Memory B cell (primary cell): ENCODE measurements at regions not wholly inside any gene's neighbourhood (a gene's known extent, or its start where the extent isn't known, plus 50 kb on each side); places are given as distances from the start of the nearest gene placed in this dataset.

ENCODE experiments used
- ATAC-seq: fragments of 150-1000 bp; cut with Tn5 transposase; 2 replicates; pipeline ENCODE4 v1.10.0; 2021; ENCODE audit warnings: low read depth, mild to moderate bottlenecking, moderate library complexity
- DNase-seq, 2 donors: peaks; one replicate each; pipeline ENCODE4 v3.0.0; 2022; ENCODE audit warnings: low spot score in 2 of 2
- H3K27ac Mint-ChIP-seq: one replicate; pipeline ENCODE4 v1.8.0; 2022; ENCODE audit warnings: mild to moderate bottlenecking, moderate library complexity, mixed read lengths
- H3K27me3 Mint-ChIP-seq: one replicate; pipeline ENCODE4 v1.8.0; 2022; ENCODE audit warnings: mixed read lengths
- H3K36me3 Mint-ChIP-seq: one replicate; pipeline ENCODE4 v1.8.0; 2022; ENCODE audit warnings: mild to moderate bottlenecking, mixed read lengths
- H3K4me1 Mint-ChIP-seq: one replicate; pipeline ENCODE4 v1.8.0; 2022; ENCODE audit warnings: mixed read lengths
- H3K4me3 Mint-ChIP-seq: one replicate; pipeline ENCODE4 v1.8.0; 2022; ENCODE audit warnings: mild to moderate bottlenecking, moderate library complexity, mixed read lengths
- H3K9me3 Mint-ChIP-seq: one replicate; pipeline ENCODE4 v1.8.0; 2022; ENCODE audit warnings: mixed read lengths

DNA sequence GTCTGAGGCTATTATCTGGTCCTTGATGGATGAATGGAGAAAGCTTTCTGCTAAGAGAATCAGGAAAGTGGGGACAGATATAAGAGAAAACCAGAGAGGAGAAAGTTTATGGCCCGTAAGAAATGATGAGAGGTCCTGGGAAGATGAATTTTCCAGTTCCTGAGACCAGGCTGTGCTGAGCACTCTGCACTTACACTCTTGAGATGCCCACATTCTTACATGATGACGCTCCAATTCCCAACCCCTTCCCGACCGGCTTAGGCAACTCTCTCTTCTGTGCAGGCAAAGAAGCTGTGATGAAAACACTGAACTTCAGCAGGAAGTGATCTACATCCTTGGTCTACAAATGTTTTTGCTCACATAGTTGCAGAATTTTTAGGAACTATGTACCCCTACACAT is 417.0 kb downstream of the ARHGEF28 start:
- Mint-ChIP-seq H3K27me3 (no peaks in the 10 kb centered on the region), H3K36me3 (no peaks in the 10 kb centered on the region), H3K4me3 (no peak overlapping the region), H3K27ac (no peak overlapping the region), H3K9me3 (no peaks in the 10 kb centered on the region), H3K4me1 (no peaks in the 10 kb centered on the region)
- no peak for DNase-seq
- ATAC-seq, result no peak

DNA sequence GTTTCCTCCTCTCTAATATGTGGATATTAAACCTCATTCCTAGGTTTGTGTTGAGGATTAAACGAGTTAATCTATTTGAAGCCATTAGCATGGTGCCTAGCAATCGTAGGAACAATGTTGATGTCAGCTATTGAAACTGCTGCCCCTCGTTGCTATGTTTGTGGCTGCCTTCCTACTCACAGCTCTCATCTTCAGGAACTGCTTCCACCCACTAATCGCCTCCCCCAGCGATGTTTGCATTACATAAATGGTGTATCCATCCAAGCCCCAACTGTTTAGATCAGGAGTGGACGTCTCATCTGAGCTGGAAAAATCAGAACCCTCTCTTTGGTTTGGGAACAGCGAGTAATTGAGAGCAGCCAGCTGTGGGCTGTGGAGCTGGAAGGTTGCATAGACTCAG is 416.6 kb downstream of the ARHGEF28 start:
- Mint-ChIP-seq H3K36me3 (no peaks in the 10 kb centered on the region), H3K4me3 (no peak overlapping the region)

DNA sequence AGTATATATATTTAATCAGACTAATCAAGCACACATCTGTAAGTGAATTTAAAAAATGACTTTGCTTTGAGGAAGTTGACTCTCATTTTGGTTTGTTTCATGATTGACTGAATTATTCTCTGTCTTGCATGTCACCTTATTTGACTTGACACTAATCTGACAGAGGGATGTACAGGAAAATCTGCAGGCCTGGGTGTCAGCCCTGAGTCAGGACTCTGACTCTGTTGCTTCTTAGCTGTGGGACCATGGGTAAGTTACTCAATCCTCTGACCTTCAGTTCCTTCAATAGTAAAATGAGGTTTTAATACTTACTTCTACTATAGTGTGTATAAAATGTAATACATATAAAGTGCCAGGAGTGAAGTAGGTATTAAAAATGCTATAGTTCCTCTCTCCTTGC is 415.9 kb downstream of the ARHGEF28 start:
- DNase-seq (no peak), ATAC-seq (no peak)
- Mint-ChIP-seq H3K27ac (no peak overlapping the region), H3K4me3 (no peak overlapping the region), H3K36me3 (no peaks in the 10 kb centered on the region), H3K4me1 (no peaks in the 10 kb centered on the region), H3K9me3 (no peaks in the 10 kb centered on the region), H3K27me3 (no peaks in the 10 kb centered on the region)

More for the DNA sequence above, 416.6 kb downstream of the ARHGEF28 start:
- DNase-seq, result no peak
- no peak for ATAC-seq
- no peaks in the 10 kb centered on the region for H3K4me1 Mint-ChIP-seq
- no peaks in the 10 kb centered on the region for H3K27me3 Mint-ChIP-seq
- H3K27ac Mint-ChIP-seq, result no peak overlapping the region
- H3K9me3 Mint-ChIP-seq, result no peaks in the 10 kb centered on the region

DNA sequence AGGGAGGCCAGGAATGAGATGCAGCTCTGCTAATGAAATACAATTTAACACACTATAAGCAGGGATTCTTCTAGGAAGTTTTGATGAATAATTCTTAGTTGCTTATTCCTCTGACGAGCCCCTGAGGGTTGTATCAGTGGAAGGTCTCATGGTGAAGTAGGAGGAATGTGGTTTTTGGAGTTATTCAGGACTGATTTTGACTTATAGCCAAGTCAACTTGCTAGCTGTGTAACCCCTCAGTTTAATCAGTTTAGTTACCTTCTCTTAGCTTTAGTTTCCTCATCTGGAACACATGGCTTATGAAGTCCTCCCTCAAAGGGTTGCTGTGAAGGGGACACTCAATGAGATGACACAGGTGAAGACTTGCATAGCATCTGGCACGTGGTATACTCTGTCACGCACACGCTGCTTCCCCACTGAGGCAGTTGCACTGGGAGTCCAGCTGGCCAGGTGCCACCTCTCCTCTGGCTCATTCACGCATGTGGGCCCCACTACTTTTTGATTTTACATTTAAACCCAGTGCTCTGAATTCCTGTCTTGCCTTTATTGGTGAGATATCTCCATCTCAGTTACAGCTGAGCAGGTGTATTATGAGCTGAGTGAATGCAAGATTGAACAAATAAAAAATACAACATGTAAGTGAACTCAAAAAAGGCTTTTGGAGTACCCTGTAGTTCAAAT is 415.0 kb downstream of the ARHGEF28 start:
- Mint-ChIP-seq H3K4me3 (no peak overlapping the region), H3K27me3 (no peaks in the 10 kb centered on the region), H3K9me3 (no peaks in the 10 kb centered on the region), H3K36me3 (no peaks in the 10 kb centered on the region), H3K27ac (no peak overlapping the region), H3K4me1 (no peaks in the 10 kb centered on the region)
- no peak for ATAC-seq
- DNase-seq, result no peak

DNA sequence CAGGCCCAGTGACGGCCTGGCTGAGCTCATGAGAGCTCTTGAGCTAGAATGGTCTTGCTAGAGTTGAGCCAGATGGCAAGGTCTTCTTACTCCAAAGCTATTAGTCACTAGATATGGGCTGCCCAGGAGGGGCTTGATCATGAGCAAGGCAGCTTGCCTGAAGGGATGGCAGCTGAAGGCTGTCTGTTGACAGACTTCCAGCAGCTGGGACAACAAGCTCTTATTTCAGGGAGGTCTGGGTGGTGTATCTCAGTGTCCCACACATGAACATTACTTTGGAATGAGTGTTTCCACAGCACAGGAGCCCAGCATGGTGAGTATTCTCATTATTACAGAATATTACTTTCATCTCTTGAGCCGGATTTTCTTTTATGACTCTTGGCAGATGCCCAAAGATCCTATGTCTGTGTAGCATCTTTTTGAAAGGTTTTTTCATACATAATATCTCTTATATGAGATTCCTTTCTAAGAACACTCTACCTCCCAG is 414.1 kb downstream of the ARHGEF28 start:
- H3K36me3 Mint-ChIP-seq, result no peaks in the 10 kb centered on the region
- no peak overlapping the region for H3K27ac Mint-ChIP-seq
- no peak overlapping the region for H3K4me3 Mint-ChIP-seq
- no peaks in the 10 kb centered on the region for H3K27me3 Mint-ChIP-seq
- DNase-seq (no peak), ATAC-seq (no peak)
- no peaks in the 10 kb centered on the region for H3K9me3 Mint-ChIP-seq
- H3K4me1 Mint-ChIP-seq, result no peaks in the 10 kb centered on the region

DNA sequence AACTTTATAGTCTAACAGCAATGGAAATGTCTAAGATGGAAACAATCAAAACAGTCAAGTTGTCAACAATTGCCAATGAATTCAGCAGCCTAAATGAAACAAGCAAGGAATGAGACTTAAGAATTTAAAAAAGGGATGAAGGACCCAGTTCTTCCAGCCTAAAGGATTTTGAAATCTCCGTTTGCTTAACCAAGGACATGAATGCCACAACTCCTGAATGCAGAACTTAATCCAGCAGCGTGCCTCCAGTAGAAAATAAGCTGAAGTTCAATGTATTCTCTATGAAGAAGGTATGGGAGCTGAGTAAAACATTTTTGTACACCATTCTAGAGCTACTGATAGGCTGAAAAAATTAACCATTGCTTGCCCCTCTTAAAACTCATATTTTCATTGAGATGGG is 411.3 kb downstream of the ARHGEF28 start:
- H3K4me3 Mint-ChIP-seq, result no peak overlapping the region
- H3K27ac Mint-ChIP-seq, result no peak overlapping the region
- H3K36me3 Mint-ChIP-seq, result no peaks in the 10 kb centered on the region
- no peak for DNase-seq
- no peaks in the 10 kb centered on the region for H3K9me3 Mint-ChIP-seq
- ATAC-seq, result no peak
- no peaks in the 10 kb centered on the region for H3K4me1 Mint-ChIP-seq
- H3K27me3 Mint-ChIP-seq, result peaks cover 2% of the 10 kb centered on the region

DNA sequence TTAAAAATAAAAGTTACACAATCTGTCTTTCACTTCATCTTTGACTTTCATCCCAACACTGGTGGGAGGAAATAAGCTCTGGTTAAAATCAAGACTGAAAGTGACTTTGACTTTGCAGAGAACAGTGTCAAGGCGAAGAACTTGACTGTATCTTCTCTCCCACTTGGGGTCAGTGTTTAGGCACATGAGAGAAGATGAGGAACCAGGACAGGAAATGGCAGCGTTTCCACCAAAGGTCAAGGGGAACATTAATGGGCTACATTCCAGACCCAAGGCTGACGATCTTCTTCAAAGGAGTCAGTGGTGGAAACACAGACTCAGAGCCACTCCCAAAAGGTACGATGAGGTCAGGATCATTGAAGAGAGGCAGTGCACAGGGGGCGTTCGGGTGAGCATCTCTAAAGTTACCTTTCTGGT is 409.5 kb downstream of the ARHGEF28 start:
- no peaks in the 10 kb centered on the region for H3K4me1 Mint-ChIP-seq
- peaks cover 2% of the 10 kb centered on the region for H3K27me3 Mint-ChIP-seq
- H3K27ac Mint-ChIP-seq, result no peak overlapping the region
- no peak for DNase-seq
- no peaks in the 10 kb centered on the region for H3K9me3 Mint-ChIP-seq
- H3K36me3 Mint-ChIP-seq, result no peaks in the 10 kb centered on the region
- no peak for ATAC-seq
- no peak overlapping the region for H3K4me3 Mint-ChIP-seq

DNA sequence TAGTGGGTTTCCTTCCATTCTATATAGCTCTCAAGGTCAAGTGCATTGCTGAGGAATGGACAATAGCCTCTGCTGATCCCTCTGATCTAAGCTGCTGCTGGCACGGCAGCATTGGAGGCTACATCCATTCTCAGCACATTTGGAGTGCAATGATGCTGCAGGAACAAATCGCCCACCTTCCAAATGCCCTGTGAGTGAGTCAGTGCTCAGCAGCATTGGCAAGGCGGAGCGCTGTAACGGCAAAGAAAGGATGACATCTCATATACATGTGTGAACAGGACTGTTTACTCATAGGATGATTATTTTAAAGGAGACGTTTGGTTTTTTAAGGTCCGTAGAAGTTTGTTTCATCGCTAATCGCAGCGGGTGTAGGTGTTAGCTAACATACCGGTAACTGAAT is 408.7 kb downstream of the ARHGEF28 start:
- H3K9me3 Mint-ChIP-seq, result no peaks in the 10 kb centered on the region
- ATAC-seq, result no peak
- H3K36me3 Mint-ChIP-seq, result no peaks in the 10 kb centered on the region

DNA sequence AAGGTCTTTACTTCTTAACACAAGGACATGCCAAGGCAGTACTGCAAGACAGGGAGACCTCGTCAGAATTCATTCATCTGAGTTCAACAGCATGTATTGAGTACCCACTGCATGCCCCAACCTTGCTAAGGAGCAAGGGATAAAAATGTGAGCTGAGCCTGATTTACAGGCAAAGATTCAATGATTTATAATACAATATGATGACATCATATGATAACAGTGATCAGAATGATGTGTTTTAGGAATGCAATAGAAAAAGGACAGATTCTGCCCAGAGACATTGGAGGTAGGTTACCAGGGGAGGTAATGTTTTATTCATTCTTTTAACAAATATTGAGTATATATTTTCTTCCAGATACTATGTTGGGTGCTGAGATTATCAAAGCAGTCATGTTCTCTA is 406.6 kb downstream of the ARHGEF28 start:
- H3K4me1 Mint-ChIP-seq, result no peaks in the 10 kb centered on the region
- H3K4me3 Mint-ChIP-seq, result no peak overlapping the region
- H3K27me3 Mint-ChIP-seq, result peaks cover 6% of the 10 kb centered on the region
- DNase-seq (no peak), ATAC-seq (no peak)
- H3K36me3 Mint-ChIP-seq, result no peaks in the 10 kb centered on the region
- no peaks in the 10 kb centered on the region for H3K9me3 Mint-ChIP-seq
- no peak overlapping the region for H3K27ac Mint-ChIP-seq

More for the DNA sequence above, 408.7 kb downstream of the ARHGEF28 start:
- Mint-ChIP-seq H3K4me3 (no peak overlapping the region), H3K27ac (no peak overlapping the region), H3K4me1 (no peaks in the 10 kb centered on the region), H3K27me3 (peaks cover 6% of the 10 kb centered on the region)
- no peak for DNase-seq

DNA sequence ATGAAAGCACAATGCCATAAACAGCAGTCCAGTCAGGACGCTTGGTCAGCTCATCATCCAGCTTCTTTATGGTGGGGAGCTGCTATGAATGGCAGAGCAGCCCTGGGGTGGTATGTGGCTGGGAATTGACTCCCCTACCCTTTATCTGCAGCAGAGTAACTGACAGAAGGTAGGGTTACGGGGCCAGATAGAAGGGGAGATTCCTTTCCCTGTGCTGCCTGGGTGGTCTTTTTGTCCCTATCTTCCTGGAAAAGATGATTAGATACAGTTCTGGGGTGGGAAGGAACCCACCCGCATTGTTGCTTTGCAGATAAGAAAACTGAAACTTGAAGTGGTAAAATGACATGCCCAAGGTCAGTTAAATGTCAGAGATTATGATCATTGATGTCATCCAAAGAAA is 405.5 kb downstream of the ARHGEF28 start:
- Mint-ChIP-seq H3K9me3 (no peaks in the 10 kb centered on the region), H3K27me3 (peaks cover 6% of the 10 kb centered on the region), H3K27ac (no peak overlapping the region), H3K36me3 (no peaks in the 10 kb centered on the region), H3K4me1 (no peaks in the 10 kb centered on the region), H3K4me3 (no peak overlapping the region)
- ATAC-seq (no peak), DNase-seq (no peak)

DNA sequence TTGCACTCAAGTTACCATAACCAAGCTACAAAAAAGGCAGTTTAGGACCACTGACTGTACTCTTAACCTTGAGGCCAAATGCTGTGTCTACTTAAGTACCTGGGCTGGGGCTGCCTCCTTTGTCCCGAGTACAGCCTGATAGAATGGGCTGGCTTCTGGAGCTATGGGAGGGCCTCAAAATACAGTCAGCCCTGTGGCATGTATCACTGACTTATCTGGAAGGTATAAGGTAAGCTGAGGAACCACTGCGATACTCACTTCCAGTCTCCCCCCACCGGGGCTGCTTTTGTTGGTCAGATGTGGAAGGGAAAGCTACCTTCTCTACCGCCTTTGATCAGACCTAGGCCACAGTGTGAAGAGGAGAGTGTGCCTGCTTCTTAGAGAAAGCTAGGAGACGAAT is 404.8 kb downstream of the ARHGEF28 start:
- ATAC-seq (no peak), DNase-seq (no peak)
- Mint-ChIP-seq H3K4me3 (no peak overlapping the region), H3K27ac (no peak overlapping the region), H3K27me3 (peaks cover 6% of the 10 kb centered on the region), H3K36me3 (no peaks in the 10 kb centered on the region), H3K4me1 (no peaks in the 10 kb centered on the region), H3K9me3 (no peaks in the 10 kb centered on the region)

DNA sequence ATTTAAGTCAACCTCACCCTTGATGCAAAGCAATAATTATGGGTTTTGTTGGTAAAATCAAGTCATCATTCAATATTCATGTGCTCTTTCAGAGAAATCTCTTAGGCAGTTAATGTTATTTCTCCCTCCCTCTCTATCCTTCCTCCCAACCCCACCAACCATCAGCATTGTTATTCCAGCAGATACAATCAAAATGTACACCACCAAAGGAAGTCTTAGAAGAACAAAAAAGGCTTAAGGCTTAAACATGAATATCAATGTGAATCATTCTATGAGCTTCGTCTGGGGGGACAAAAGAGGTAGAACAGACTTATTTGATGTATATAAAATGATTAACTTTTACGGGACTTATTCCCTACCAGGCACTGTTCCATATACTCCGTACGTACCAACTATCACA is 404.4 kb downstream of the ARHGEF28 start:
- H3K4me1 Mint-ChIP-seq, result no peaks in the 10 kb centered on the region
- no peaks in the 10 kb centered on the region for H3K9me3 Mint-ChIP-seq
- DNase-seq (no peak), ATAC-seq (no peak)
- H3K27ac Mint-ChIP-seq, result no peak overlapping the region
- peaks cover 6% of the 10 kb centered on the region for H3K27me3 Mint-ChIP-seq
- H3K4me3 Mint-ChIP-seq, result no peak overlapping the region
- no peaks in the 10 kb centered on the region for H3K36me3 Mint-ChIP-seq

DNA sequence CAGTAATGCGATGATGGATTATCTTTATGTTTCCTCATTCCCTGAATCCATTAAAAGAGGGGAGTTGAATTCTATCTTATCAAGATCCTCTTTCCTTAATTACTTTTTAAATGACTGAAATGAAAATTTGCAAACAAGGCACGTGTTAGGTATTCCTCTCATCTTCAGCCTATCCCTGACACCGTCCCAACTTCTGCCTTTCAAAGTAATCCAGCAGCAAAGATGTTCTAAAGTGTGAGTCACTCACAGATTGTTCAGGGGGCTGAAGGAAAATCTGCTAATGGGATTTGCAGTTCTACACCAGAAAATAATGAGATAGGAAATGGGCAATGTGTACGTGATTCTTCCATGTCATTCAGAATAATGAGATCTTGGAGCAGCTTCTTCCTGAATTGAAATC is 403.0 kb downstream of the ARHGEF28 start:
- no peak overlapping the region for H3K27ac Mint-ChIP-seq
- ATAC-seq, result no peak
- H3K4me3 Mint-ChIP-seq, result no peak overlapping the region
- no peaks in the 10 kb centered on the region for H3K36me3 Mint-ChIP-seq
- H3K9me3 Mint-ChIP-seq, result no peaks in the 10 kb centered on the region
- DNase-seq, result no peak
- H3K4me1 Mint-ChIP-seq, result no peaks in the 10 kb centered on the region
- H3K27me3 Mint-ChIP-seq, result peaks cover 6% of the 10 kb centered on the region

DNA sequence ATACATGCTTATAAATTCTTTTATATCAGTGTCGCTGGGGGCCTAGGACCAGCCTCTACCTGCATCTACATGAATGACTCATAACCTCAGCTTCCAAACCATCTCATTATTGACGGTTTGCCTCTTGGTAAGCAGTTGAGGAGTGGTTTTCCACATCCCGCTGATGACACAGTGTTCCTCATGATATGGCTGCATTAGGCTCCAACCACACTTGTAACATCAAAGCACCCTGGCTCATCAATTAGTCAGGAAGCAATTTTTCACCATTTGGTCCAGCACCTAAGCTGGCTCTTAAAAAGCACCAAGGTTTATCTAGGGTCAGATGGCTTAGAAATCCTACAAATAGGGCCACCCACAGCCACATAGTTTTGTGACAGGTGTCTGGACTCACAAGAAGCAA is 402.4 kb downstream of the ARHGEF28 start:
- H3K4me3 Mint-ChIP-seq, result no peak overlapping the region
- no peaks in the 10 kb centered on the region for H3K36me3 Mint-ChIP-seq
- ATAC-seq, result no peak
- H3K27me3 Mint-ChIP-seq, result peaks cover 7% of the 10 kb centered on the region
- no peak for DNase-seq
- no peak overlapping the region for H3K27ac Mint-ChIP-seq
- H3K4me1 Mint-ChIP-seq, result no peaks in the 10 kb centered on the region
- no peaks in the 10 kb centered on the region for H3K9me3 Mint-ChIP-seq

DNA sequence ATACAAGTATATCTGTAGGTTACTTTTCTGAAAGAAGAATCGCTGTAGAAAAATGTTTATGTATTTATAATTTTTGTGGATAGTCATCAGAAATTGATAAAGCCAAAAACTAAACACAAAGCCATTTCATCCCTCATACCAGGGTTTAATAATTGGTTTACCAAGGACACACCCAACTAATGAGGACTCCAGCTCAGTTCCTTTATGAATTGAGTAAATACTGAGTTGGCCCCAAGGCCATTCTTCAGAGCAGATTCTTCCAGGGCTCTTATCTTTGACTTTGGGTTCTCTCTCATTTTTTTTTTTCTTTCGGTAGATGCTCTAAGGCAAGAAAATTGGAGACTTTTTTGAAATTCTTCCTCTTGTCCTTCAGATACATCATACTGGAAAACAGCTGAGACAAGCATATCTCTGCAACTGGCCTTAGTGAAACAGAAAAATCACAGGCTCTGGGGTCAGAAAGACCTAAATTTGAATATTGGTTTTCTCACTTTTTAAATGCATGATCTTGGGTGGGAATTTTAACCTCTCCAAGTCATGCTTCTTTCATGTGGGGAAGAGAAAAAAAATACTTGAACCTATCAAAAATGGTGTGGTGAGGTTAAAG is 401.8 kb downstream of the ARHGEF28 start:
- Mint-ChIP-seq H3K36me3 (no peaks in the 10 kb centered on the region), H3K4me3 (no peak overlapping the region), H3K27ac (no peak overlapping the region), H3K27me3 (peaks cover 5% of the 10 kb centered on the region), H3K9me3 (no peaks in the 10 kb centered on the region), H3K4me1 (no peaks in the 10 kb centered on the region)
- ATAC-seq (no peak), DNase-seq (no peak)
